HG02588 (cell line): ENCODE measurements at regions not wholly inside any gene's neighbourhood (a gene's known extent, or its start where the extent isn't known, plus 50 kb on each side); places are given as distances from the start of the nearest gene placed in this dataset.
"Not testable (repeated sequence)": the region's sequence is repeated elsewhere in the genome, so short reads cannot be mapped to it uniquely, and the experiment has no call there.

Source experiments
- ATAC-seq: cut with Tn5 transposase; IDR thresholded peaks from one replicate; pipeline ENCODE4 v1.9.1; 2021; ENCODE audit warnings: mild to moderate bottlenecking, moderate library complexity; ENCODE audit not compliant: unreplicated experiment

DNA sequence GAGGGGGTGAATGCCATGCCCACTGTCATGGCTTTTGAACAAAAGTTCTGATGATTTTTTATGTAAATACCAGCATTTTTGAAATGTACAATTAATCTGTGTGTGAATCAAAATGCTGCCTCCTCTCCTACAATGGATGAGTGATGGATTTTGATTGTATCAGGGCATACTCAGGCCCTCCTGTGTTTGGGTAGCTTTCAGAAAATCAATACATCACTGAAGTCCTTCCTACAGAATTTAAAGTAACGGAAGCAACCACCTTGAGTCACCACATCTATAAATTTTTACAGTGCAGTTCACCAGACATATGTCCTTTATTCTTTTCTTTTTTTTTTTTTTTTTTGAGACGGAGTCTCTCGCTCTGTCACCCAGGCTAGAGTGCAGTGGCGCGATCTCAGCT, 867.3 kb downstream of the EPHA4 start:
- ATAC-seq, result no peak

DNA sequence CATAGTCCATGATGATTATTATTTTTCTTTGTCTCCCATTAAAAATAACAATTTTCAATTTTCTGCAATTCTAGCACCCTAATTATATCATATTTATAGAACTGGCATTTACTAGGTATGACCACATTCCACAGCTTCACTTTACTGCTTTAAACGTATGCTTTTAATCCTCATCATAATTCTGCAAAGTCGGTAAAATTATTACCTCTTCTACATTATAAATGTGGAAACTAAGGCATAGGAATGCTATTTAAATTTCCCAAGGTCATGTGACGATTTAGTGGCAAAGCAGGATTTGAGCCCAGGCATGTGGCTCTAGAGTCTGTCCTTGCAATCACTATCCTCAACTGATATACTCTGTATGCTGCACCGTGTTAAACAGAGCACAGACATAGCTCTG, 866.4 kb downstream of the EPHA4 start:
- ATAC-seq, result no peak

DNA sequence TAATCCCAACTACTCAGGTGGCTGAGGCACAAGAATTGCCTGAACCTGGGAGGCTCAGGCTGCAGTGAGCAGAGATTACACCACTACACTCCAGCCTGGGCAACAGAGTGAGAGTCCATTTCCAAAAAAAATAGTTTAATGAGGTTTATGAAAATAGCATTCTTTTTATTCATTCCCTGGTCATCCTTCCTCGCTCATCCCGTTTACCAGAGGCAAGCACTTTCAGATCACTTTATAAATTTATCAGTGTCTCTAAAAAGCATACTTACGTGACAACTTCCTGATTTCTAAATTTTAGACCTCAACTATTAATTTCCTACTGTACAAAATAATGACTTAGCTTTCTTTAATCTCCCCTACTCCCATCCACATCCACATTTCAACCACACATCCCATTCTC, 864.8 kb downstream of the EPHA4 start:
- no peak for ATAC-seq

DNA sequence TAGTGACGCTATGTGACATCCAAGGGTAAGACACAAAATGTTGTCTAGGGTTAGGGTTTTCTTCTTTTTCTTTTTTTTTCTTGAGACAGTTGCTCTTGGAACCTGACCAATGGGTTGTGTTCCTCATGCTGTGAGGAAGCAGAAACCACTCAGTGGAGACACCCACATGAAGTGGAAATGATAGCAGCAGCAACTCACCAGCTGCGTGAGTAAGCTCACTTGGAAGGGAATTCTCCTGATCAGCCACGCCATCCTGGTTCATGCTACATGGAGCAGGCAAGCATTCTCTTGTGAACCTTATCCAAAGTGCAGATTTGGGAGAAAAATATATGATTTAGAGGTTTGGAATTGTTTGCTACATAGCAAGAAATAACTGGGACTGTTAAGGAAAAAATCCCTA, 863.7 kb downstream of the EPHA4 start:
- ATAC-seq, result no peak

DNA sequence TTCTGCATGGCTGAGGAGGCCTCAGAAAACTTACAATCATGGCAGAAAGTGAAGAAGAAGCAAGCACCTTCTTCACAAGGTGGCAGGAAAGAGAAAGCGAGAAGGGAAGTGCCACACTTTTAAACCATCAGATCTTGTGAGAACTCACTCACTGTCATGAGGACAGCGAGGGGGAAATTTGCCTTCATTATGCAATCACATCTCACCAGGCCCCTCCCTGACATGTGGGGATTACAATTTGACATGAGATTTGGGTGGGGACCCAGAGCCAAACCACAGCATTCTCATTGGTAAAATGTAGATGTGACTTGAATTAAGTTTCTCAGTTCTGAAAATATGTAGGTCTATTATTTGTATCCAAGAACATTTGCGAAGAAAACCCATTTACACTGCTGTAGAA, 854.8 kb downstream of the EPHA4 start:
- no peak for ATAC-seq

DNA sequence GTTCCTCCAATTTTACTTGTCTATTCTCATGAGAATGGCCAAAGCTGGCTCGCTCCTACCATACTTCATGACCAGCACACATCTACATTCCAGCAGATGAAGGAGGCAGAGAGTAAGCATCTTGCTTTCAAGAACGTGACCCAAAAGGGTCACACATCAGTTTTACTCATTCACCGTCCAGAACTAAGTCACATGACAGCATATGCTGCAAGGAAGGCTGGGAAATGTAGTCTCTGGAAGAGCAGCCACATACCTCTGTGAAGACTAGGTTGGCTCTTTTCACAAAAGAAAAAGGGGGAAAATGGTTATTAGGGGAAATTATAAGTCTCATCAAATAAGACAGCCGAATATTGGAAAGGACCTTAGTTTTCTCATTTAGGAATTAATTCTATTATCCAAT, 835.3 kb downstream of the EPHA4 start:
- ATAC-seq, result no peak

DNA sequence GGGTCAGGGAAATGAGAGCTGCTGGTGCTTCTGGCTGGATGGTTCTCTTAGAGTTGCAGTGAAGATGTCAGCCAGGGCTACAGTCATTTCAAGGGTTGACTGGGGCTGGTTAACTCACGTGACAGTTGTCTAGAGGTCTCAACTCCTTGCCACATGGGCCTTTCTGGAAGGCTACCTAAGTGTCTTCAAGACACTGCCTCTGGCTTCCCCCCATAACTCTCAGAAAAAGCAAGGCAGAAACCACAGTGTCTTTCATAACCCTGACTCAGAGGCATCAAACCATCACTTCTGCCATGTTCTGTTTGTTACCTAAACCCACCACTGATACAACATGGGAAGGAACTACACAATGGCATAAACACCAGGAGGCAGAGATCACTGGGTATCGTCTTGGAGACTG, 828.9 kb downstream of the EPHA4 start:
- ATAC-seq, result no peak

DNA sequence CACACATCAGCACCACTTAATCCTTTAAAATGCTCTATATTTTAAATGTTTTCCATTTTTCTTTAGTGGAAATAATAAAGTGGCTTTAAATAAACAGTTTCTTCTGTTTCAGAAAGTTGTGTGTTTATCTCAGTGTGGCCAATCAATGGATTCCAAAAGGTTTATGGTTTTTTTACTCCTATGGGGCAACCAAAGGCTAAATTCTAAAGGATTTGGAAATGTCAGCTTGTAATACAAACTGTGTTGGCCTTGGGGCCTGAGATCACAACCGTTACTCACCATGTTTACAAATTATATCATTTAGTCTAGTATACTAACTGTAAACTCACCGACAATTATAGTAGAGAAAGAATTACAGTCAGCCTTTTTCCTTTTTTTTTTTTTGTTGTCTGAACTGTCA, 827.2 kb downstream of the EPHA4 start:
- no peak for ATAC-seq

DNA sequence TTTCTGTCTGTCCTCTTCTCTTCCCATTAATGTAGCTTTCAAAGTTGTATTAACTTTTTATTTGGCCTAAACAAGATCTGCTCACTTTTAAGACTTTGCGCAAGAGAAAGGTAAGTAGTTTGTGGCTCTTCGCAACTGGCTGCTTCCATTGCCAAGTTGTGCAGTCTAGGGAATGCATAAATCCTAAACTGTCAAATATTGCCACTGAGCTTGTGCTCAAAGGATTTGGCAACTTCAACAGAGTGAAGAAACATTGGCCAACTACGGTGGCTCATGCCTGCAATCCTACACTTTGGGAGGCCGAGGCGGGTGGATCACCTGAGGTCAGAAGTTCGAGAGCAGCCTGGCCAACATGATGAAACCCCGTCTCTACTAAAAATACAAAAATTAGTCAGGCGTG, 826.4 kb downstream of the EPHA4 start:
- ATAC-seq, result no peak

DNA sequence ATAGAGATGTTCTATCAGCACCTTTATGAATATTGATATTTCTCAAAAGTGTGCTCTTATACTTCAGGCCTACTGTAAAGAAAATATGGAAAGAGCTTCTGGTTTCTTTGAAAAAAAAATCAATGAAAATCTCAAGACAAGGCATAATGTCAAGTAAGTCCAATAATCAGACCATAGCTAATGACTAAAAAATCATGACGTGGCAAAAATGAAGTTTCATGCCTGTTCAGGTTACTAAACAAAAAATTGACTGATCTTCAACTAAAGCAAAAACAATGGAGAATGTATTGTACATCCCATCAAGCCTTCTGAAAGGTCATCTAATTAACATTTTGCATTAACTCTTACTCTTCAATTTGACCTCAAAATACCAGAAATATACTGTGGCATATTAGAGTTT, 824.4 kb downstream of the EPHA4 start:
- ATAC-seq, result no peak

DNA sequence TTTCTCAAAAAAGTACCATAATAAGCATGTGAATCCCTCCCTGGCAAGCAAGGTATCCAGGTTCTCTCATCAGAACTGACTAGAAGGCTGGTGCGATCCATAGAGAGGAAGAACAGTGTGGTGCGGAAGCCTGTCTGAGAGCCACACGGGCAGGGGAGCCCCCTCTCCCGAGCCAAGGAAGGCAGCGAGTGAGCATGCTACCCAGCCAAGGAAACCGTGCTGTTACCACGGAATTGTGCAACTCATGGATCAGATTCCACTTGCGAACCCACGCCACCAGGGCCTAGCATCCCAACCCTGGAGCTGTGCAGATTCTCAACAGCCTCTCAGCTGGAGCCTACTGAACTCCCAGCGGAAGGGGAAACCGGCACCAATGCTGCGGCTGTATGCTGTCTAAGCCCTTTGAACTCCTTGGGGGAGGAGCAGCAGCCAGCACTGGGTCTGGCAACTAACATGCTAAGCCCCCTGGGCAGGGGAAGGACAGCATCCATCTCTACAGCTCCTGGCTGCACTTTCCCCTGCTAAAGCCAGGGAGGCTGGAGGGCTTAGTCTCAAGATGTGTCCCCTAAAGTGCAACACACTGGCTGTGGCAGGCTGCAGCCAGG, 823.1 kb downstream of the EPHA4 start:
- no peak for ATAC-seq

DNA sequence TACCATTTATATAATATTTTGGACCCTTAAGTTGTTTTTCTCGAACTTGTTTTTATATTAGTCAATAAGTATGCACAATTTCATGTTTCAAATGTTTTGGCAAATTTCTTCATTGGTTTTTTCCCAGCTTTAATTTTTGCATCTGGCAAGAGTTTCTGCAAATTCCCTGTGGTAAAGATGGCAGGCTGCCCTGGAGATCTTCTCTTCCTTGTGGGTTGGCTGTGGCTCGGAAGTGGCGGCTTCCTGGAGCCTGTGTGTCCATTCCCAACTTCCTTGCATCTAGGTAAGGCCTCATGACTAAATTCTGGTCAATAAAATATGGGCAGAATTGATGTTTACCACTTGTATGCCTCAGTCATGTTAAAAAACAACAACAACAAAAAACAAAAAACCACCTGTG, 818.6 kb downstream of the EPHA4 start:
- no peak for ATAC-seq

DNA sequence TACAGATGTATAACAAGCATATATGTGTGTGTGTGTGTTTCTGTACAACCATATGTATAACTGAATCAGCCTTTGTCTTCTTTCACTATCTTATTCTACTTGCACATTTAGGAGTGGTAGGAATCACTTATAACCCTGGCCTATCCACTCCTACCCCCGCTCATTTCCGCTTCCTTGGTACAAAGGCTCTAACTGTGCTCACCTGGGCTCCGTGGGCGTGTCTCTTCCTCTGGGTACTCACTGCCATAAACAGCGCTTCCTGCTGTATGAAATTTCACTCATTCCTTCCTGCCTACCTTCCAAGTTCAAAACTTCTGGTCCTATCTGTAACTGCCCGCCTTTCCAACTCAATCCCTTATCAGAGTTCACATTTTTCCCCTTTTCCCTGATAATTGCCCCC, 815.5 kb downstream of the EPHA4 start:
- ATAC-seq, result no peak

DNA sequence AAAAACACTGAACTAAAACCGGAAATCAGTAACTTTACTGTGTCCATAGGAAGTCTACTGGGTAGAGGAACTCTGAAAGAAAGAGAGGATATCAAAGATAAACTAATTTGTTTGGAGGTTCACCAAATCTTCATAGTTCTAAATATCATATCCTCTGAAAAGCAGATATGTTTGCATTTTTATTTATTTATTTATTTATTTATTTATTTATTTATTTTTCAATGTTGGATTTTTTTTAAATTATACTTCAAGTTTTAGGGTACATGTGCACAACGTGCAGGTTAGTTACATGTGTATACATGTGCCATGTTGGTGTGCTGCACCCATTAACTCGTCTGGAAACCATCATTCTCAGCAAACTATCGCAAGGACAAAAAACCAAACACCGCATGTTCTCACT, 813.7 kb downstream of the EPHA4 start:
- ATAC-seq, result not testable (repeated sequence)

DNA sequence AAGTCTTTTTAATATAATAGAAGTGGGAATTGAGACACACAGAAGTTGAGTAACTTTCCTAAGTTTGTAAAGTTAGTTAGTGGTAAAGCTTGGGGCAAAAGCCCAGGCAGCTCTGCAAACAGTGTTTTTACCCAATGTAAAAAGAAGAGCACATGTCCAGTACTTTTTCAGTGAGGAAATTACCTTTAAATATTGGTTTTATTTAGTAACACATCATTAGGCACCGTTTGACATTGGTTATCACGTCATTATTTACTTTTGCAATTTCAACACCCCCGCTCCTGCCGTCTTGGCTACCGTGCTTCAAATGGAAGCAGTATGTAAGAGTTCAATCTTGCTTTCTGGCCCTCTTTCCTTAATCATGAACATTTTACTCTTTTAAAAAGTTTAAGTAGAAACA, 807.9 kb downstream of the EPHA4 start:
- ATAC-seq, result no peak

DNA sequence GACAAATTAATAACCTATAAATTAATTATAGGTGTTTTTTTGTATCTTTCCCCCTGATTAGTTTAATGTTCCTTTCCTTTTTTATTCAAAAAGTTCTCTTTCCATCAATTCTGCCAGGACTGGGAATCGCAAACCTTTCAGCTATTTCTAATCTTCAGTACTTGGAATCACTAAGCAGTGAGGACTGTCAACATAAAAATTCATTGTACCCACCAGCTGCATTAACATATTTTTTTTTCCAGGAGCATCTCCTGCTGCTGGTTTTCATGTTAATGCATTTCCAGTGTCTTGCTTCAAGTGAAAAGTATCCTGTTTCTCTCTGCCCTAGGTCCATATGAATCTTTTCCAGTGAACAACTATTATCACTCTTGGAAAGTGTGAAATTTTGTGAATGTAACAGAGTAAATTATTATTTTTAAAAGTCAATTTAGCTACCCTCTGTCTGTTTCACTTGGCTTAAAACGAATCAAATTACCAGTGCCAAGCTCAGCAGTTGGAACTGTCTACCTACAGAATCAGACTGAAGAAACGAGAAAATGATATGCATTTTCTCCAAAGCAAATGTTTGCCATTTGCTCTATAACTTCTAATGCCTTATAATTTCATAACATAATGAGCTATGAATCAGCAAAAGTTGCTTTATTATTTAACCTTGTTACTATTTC, 804.4 kb downstream of the EPHA4 start:
- no peak for ATAC-seq

DNA sequence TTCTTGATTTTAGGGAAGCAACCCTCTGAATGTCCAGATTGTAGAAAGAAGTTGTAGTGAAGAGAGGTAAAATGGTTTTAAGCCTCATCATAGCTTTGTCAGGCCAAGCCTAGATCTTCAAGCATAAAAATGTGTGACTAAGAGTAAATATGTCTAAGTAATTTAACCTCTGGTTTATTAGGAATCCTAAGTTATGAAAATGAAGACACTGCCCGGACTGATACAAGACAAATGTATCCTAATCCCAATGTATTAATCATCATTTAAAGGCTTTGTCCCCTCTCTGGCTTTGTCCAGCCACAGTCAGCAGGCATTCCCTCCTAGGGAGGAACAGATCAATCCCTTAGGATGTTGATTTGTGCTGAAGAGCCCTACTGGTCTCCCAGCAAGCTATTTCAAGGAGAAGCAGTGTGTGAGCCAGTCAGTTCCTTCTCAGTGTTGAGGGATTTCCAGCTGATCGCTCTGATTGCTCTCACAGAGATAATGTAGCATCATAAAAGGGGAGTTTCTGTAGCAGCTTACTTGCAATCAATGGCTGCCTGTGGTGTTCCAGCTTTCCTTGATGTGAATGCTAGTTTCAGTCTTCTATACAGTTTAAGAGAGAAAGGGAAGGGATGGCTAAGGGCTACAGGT, 796.1 kb downstream of the EPHA4 start:
- ATAC-seq, result no peak

DNA sequence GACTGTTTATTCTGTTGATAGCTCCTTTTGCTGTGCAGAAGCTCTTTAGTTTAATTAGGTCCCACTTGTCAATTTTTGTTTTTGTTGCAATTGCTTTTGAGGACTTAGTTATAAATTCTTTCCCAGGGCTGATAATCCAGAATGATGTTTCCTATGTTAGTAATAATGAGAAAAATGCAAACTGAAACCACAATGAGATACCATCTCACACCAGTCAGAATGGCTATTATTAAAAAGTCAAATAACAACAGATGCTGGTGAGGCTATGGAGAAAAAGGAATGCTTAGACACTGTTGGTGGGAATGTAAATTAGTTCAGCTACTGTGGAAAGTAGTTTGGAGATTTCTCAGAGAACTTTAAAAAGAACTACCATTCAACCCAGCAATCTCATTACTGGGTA, 793.0 kb downstream of the EPHA4 start:
- ATAC-seq, result not testable (repeated sequence)

DNA sequence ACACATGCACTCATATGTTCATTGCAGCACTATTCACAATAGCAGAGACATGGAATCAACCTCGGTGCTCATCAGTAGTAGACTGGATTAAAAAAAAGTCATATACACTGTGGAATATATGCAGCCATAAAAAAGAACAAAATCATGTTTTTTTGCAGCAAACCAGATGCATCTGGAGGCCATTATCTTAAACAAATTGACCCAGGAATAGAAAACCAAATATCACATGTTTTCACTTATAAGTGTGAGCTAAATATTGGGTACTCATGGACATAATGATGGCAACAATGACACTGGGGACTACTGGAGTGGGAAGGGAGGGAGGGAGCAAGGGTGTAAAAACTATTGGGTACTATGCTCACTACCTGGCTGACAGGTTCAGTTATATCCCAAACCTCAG, 792.6 kb downstream of the EPHA4 start:
- no peak for ATAC-seq

DNA sequence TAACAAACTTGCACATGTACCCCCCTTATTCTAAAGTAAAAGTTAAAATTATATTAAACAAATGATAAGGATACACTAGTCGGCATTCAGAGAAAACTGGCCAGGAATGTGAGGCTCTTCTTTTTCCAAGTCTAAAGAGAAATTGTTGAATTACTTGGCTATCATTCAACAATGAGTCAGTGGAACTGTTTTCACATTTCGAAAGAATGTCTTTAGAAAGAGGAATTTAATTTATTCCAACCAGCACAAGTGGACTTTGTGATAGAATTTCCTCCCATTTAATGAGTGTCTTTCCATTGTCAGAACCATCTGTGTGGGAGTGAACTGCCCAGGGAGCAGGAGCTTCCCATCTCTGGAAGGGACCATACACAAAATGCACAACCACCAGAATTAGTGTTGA, 792.2 kb downstream of the EPHA4 start:
- no peak for ATAC-seq

DNA sequence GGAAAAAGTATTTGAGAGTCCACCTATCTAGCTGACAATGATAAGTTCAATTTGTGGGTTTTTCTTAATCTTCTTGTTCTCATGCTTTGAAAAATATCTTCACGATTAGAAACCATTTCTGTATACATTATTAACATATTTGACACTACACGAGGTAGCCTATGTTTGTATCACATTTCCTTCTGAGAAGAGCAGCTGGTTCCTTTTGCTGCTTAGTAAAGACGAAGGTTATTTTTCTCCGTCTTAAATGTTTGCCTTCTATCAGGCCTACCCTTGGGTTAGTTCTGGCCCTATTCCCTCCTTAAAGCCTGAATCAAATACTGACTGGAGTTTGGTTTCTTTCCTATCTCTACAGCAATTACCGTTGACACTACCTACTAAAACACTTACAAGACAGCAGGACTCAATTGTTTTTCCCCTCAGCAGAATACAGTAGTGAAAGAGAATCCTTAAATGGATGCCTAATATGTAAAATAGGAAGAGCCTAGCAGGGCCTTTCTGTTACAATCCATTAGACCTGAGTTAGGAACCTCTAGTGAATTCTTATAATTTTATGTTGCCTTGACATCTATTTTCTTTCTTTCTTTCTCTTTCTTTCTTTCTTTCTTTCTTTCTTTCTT, 790.4 kb downstream of the EPHA4 start:
- ATAC-seq, result no peak

DNA sequence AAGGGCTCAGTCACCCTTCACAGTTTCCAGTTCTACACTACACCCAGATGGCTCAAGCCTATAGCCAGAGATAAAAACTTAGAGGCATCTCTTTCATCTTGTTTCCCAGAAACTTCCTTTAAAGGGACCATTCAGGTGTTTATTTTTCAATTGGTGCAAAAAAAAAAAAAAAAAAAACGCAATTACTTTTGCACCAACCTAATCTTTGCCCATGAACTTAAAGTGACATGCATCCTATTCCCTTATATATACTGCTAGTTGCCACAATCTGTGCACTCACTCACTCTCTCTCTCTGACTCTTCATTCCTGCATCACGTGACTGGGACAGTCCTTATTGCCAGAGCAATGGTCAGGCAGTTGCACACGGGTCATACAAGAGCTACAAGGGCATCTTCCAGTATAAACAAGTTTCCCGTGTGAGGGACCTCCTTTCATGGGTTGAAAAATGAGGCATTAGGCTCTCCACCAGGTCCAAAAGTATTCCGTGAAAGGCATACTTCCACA, 789.4 kb downstream of the EPHA4 start:
- ATAC-seq, result no peak
